ENCODE measurements at regions not wholly inside any gene's neighbourhood (a gene's known extent, or its start where the extent isn't known, plus 50 kb on each side); places are given as distances from the start of the nearest gene placed in this dataset.

DNA sequence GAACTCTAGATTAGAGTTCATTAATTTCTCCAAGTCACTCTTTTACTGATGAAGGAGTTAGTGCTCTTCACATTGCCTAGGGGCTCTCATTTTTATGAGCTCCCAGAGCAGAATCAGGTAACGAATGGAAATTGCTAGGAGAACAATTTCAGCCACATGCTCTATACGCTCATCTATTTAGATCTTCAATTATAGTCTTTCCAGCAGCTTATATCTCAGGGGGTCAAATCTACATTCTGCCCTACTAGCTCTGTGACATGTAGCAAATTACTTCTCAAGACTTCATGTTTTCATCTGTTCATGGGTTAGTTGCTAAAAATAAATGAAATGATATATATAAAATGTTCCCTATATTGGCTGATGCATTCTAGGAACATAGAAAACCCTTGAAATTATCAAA is 183.6 kb downstream of the PLPP3 start:
- Mint-ChIP-seq H3K27me3 (ENCODE audit: low read depth) (no peaks in the 10 kb centered on the region), H3K36me3 (ENCODE audit: low read depth) (no peaks in the 10 kb centered on the region), H3K27ac (ENCODE audit: unreplicated experiment) (no peak overlapping the region), H3K9me3 (ENCODE audit: low read depth) (no peaks in the 10 kb centered on the region), H3K4me3 (ENCODE audit: unreplicated experiment) (no peak overlapping the region), H3K4me1 (ENCODE audit: low read depth) (no peaks in the 10 kb centered on the region)
- TF ChIP-seq CTCF (IDR thresholded peaks at IDR 0.05) = no peak
- DNase-seq (ENCODE audit: low spot score) = no peak

GRCh38 chr1:56394298-56394697 is 185.1 kb downstream of the PLPP3 start:
- Mint-ChIP-seq H3K4me3 (ENCODE audit: unreplicated experiment) (no peak overlapping the region), H3K4me1 (ENCODE audit: low read depth) (no peaks in the 10 kb centered on the region), H3K36me3 (ENCODE audit: low read depth) (no peaks in the 10 kb centered on the region), H3K27me3 (ENCODE audit: low read depth) (no peaks in the 10 kb centered on the region), H3K9me3 (ENCODE audit: low read depth) (no peaks in the 10 kb centered on the region), H3K27ac (ENCODE audit: unreplicated experiment) (no peak overlapping the region)
- no peak for TF ChIP-seq CTCF (IDR thresholded peaks at IDR 0.05)
- DNase-seq (ENCODE audit: low spot score) = no peak

GRCh38 chr1:56390934-56391731 is 188.2 kb downstream of the PLPP3 start:
- Mint-ChIP-seq H3K36me3 (ENCODE audit: low read depth) (no peaks in the 10 kb centered on the region), H3K27ac (ENCODE audit: unreplicated experiment) (no peak overlapping the region), H3K27me3 (ENCODE audit: low read depth) (no peaks in the 10 kb centered on the region), H3K9me3 (ENCODE audit: low read depth) (peaks cover 4% of the 10 kb centered on the region), H3K4me1 (ENCODE audit: low read depth) (no peaks in the 10 kb centered on the region), H3K4me3 (ENCODE audit: unreplicated experiment) (no peak overlapping the region)
- no peak for DNase-seq (ENCODE audit: low spot score)
- no peak for TF ChIP-seq CTCF (IDR thresholded peaks at IDR 0.05)

GRCh38 chr1:56390232-56390867 is 189.0 kb downstream of the PLPP3 start:
- Mint-ChIP-seq H3K9me3 (ENCODE audit: low read depth) (peaks cover 4% of the 10 kb centered on the region), H3K36me3 (ENCODE audit: low read depth) (no peaks in the 10 kb centered on the region), H3K4me1 (ENCODE audit: low read depth) (no peaks in the 10 kb centered on the region), H3K27ac (ENCODE audit: unreplicated experiment) (no peak overlapping the region), H3K4me3 (ENCODE audit: unreplicated experiment) (no peak overlapping the region), H3K27me3 (ENCODE audit: low read depth) (no peaks in the 10 kb centered on the region)
- DNase-seq (ENCODE audit: low spot score) = no peak
- TF ChIP-seq CTCF (IDR thresholded peaks at IDR 0.05) = no peak

- H3K27me3 Mint-ChIP-seq (ENCODE audit: low read depth) = no peaks in the 10 kb centered on the region
- no peak for TF ChIP-seq CTCF (IDR thresholded peaks at IDR 0.05)
- no peak overlapping the region for H3K27ac Mint-ChIP-seq (ENCODE audit: unreplicated experiment)
- peaks cover 4% of the 10 kb centered on the region for H3K9me3 Mint-ChIP-seq (ENCODE audit: low read depth)
- no peak overlapping the region for H3K4me3 Mint-ChIP-seq (ENCODE audit: unreplicated experiment)
- no peak for DNase-seq (ENCODE audit: low spot score)
- no peaks in the 10 kb centered on the region for H3K4me1 Mint-ChIP-seq (ENCODE audit: low read depth)
- no peaks in the 10 kb centered on the region for H3K36me3 Mint-ChIP-seq (ENCODE audit: low read depth)
Measured at GRCh38 chr1:56389813-56390212, 189.6 kb downstream of the PLPP3 start.

Data from chondrocyte (in vitro differentiated cells).